Liver (tissue), 8 donors: ENCODE measurements at regions not wholly inside any gene's neighbourhood (a gene's known extent, or its start where the extent isn't known, plus 50 kb on each side); places are given as distances from the start of the nearest gene placed in this dataset.

ENCODE experiments used
- DNase-seq: peaks from one replicate; pipeline ENCODE4 v3.0.0-alpha.2; 2017; ENCODE audit warnings: low spot score
- H3K27ac ChIP-seq, 2 donors: one replicate each; pipeline ENCODE4 v1.7.0; 2013; ENCODE audit warnings: inconsistent platforms in 2 of 2, low read length in 2 of 2, control low read depth in 1 of 2, low read depth in 1 of 2, mild to moderate bottlenecking in 1 of 2
- H3K27me3 ChIP-seq, 4 donors: one replicate each; pipeline versions ENCODE4 v1.6.1 to v1.7.0; 2013; ENCODE audit warnings: low read length in 3 of 4, inconsistent platforms in 1 of 4, mild to moderate bottlenecking in 1 of 4, moderate library complexity in 1 of 4; ENCODE audit not compliant: control insufficient read depth in 4 of 4, insufficient read depth in 4 of 4
- H3K36me3 ChIP-seq, 4 donors: one replicate each; pipeline versions ENCODE4 v1.6.1 to v1.7.0; 2013; ENCODE audit warnings: low read length in 3 of 4, mild to moderate bottlenecking in 3 of 4, low read depth in 1 of 4, moderate library complexity in 1 of 4; ENCODE audit not compliant: control insufficient read depth in 4 of 4, insufficient read depth in 3 of 4
- H3K4me1 ChIP-seq, 4 donors: one replicate each; pipeline versions ENCODE4 v1.6.1 to v1.7.0; 2013; ENCODE audit warnings: low read length in 3 of 4, mild to moderate bottlenecking in 3 of 4, moderate library complexity in 1 of 4; ENCODE audit not compliant: control insufficient read depth in 4 of 4, insufficient read depth in 4 of 4
- H3K4me3 ChIP-seq, 3 donors: one replicate each; pipeline versions ENCODE4 v1.6.1 to v1.7.0; 2013; ENCODE audit warnings: low read length in 3 of 3, control low read depth in 1 of 3, low read depth in 1 of 3, mild to moderate bottlenecking in 1 of 3
- H3K9ac ChIP-seq, 2 donors: one replicate each; pipeline ENCODE4 v1.7.0; 2013; ENCODE audit warnings: low read length in 2 of 2, mild to moderate bottlenecking in 2 of 2, moderate library complexity in 2 of 2, control low read depth in 1 of 2, low read depth in 1 of 2
- H3K9me3 ChIP-seq, 4 donors: one replicate each; pipeline versions ENCODE4 v1.6.1 to v1.7.0; 2013; ENCODE audit warnings: low read length in 3 of 4; ENCODE audit not compliant: control insufficient read depth in 4 of 4
- EGR1 ChIP-seq, 2 donors: IDR thresholded peaks; 2 replicates each; pipeline ENCODE4 v1.6.1; 2016 to 2018; ENCODE audit warnings: antibody characterized with exemption in 2 of 2, low read depth in 2 of 2
- FOXA1 ChIP-seq: IDR thresholded peaks from 2 replicates; pipeline ENCODE4 v1.6.1; 2016; ENCODE audit warnings: antibody characterized with exemption
- FOXA2 ChIP-seq: IDR thresholded peaks from 2 replicates; pipeline ENCODE4 v1.6.1; 2016; ENCODE audit warnings: antibody characterized with exemption
- GABPA ChIP-seq, 2 donors: IDR thresholded peaks in 1 of 2; conservative IDR thresholded peaks in 1 of 2; 2 replicates each; pipeline ENCODE4 v1.6.1; 2016; ENCODE audit warnings: antibody characterized with exemption in 2 of 2, mild to moderate bottlenecking in 1 of 2, moderate library complexity in 1 of 2
- HNF4A ChIP-seq, 2 donors: conservative IDR thresholded peaks; 2 replicates each; pipeline ENCODE4 v1.6.1; 2016; ENCODE audit warnings: antibody characterized with exemption in 2 of 2, mild to moderate bottlenecking in 2 of 2
- HNF4G ChIP-seq: IDR thresholded peaks from 2 replicates; pipeline ENCODE4 v1.6.1; 2016; ENCODE audit warnings: antibody characterized with exemption
- JUND ChIP-seq, 2 donors: IDR thresholded peaks; 2 replicates each; pipeline ENCODE4 v1.6.1; 2016; ENCODE audit warnings: antibody characterized with exemption in 2 of 2
- NR2F2 ChIP-seq: IDR thresholded peaks from 2 replicates; pipeline ENCODE4 v1.6.1; 2016; ENCODE audit warnings: antibody characterized with exemption
- RAD21 ChIP-seq, 2 donors: IDR thresholded peaks; 2 replicates each; pipeline ENCODE4 v1.6.1; 2016; ENCODE audit warnings: antibody characterized with exemption in 2 of 2, mild to moderate bottlenecking in 2 of 2
- REST ChIP-seq: IDR thresholded peaks from 2 replicates; pipeline ENCODE4 v1.6.1; 2016; ENCODE audit warnings: antibody characterized with exemption, mild to moderate bottlenecking
- RXRA ChIP-seq, 2 donors: IDR thresholded peaks; 2 replicates each; pipeline ENCODE4 v1.6.1; 2017 to 2018; ENCODE audit warnings: antibody characterized with exemption in 2 of 2, mild to moderate bottlenecking in 1 of 2
- SP1 ChIP-seq: IDR thresholded peaks from 2 replicates; pipeline ENCODE4 v1.6.1; 2018; ENCODE audit warnings: antibody characterized with exemption, mild to moderate bottlenecking
- TAF1 ChIP-seq: conservative IDR thresholded peaks from 2 replicates; pipeline ENCODE4 v1.6.1; 2016; ENCODE audit warnings: antibody characterized with exemption, mild to moderate bottlenecking
- YY1 ChIP-seq: IDR thresholded peaks from 2 replicates; pipeline ENCODE4 v1.6.1; 2016; ENCODE audit warnings: antibody characterized with exemption, mild to moderate bottlenecking
- ZBTB33 ChIP-seq: IDR thresholded peaks from 2 replicates; pipeline ENCODE4 v1.6.1; 2016; ENCODE audit warnings: antibody characterized with exemption
- WGBS: extraction: QIAGEN DNeasy Blood & Tissue Kit; methylation state at CpG from one replicate; pipeline ENCODE4 v1.1.7; 2013; 5-methylcytosine and 5-hydroxymethylcytosine counted together
- TF ChIP-seq, protein P1 (sequence below): fragments of 150-350 bp; IDR thresholded peaks from 2 replicates; pipeline ENCODE4 v1.5.1; 2017; ENCODE audit warnings: improper control_type of control experiment, low read depth, low read length; ENCODE audit not compliant: missing input control
- TF ChIP-seq, protein P2 (sequence below): IDR thresholded peaks from 2 replicates; pipeline ENCODE4 v1.6.1; 2016; ENCODE audit warnings: antibody characterized with exemption
- TF ChIP-seq, protein P3 (sequence below): IDR thresholded peaks from 2 replicates; pipeline ENCODE4 v1.6.1; 2016; ENCODE audit warnings: antibody characterized with exemption
- donor health status: healthy.
- donor health status: healthy.
- donor health status: healthy.
- donor health status: healthy.
- donor health status: healthy.

GRCh38 chr21:19692231-19692630, 1288.6 kb upstream of the TMPRSS15 start:
- H3K27me3 ChIP-seq, result no peaks in the 10 kb centered on the region
- H3K9me3 ChIP-seq, result no peaks in the 10 kb centered on the region
- no peaks in the 10 kb centered on the region for H3K4me1 ChIP-seq
- TF ChIP-seq HNF4G (no peak), REST (no peak), FOXA2 (no peak), ZBTB33 (no peak), NR2F2 (no peak), FOXA1 (no peak), RXRA (IDR thresholded peaks at IDR 0.05) (no peak), GABPA (IDR thresholded peaks at IDR 0.05 in 1 of 2, conservative IDR thresholded peaks at IDR 0.05 in 1 of 2) (no peak), RAD21 (IDR thresholded peaks at IDR 0.05) (no peak), HNF4A (conservative IDR thresholded peaks at IDR 0.05) (no peak), JUND (IDR thresholded peaks at IDR 0.05) (no peak), YY1 (no peak), TAF1 (no peak), EGR1 (IDR thresholded peaks at IDR 0.05; ENCODE audit: low read depth in 2 of 2) (no peak), SP1 (no peak)
- TF ChIP-seq, protein P1, sequence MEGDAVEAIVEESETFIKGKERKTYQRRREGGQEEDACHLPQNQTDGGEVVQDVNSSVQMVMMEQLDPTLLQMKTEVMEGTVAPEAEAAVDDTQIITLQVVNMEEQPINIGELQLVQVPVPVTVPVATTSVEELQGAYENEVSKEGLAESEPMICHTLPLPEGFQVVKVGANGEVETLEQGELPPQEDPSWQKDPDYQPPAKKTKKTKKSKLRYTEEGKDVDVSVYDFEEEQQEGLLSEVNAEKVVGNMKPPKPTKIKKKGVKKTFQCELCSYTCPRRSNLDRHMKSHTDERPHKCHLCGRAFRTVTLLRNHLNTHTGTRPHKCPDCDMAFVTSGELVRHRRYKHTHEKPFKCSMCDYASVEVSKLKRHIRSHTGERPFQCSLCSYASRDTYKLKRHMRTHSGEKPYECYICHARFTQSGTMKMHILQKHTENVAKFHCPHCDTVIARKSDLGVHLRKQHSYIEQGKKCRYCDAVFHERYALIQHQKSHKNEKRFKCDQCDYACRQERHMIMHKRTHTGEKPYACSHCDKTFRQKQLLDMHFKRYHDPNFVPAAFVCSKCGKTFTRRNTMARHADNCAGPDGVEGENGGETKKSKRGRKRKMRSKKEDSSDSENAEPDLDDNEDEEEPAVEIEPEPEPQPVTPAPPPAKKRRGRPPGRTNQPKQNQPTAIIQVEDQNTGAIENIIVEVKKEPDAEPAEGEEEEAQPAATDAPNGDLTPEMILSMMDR, result no peak
- TF ChIP-seq, protein P2, sequence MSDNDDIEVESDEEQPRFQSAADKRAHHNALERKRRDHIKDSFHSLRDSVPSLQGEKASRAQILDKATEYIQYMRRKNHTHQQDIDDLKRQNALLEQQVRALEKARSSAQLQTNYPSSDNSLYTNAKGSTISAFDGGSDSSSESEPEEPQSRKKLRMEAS, result no peak
- TF ChIP-seq, protein P3, sequence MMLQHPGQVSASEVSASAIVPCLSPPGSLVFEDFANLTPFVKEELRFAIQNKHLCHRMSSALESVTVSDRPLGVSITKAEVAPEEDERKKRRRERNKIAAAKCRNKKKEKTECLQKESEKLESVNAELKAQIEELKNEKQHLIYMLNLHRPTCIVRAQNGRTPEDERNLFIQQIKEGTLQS, result no peak
- no peak for DNase-seq
- no peak overlapping the region for H3K9ac ChIP-seq
- no peaks in the 10 kb centered on the region for H3K36me3 ChIP-seq
- no peak overlapping the region for H3K27ac ChIP-seq
- H3K4me3 ChIP-seq, result no peak overlapping the region

GRCh38 chr21:19695796-19696195, 1292.2 kb upstream of the TMPRSS15 start:
- no peak for DNase-seq
- TF ChIP-seq, protein P3, result no peak
- TF ChIP-seq SP1, result no peak
- no peak for TF ChIP-seq REST
- TF ChIP-seq ZBTB33, result no peak
- WGBS, result 69% methylated on average over 1 of the region's 1 CpG
- Histone ChIP-seq H3K27me3 (no peaks in the 10 kb centered on the region), H3K9ac (no peak overlapping the region), H3K4me1 (peaks cover 0 to 6% (median 0%) of the 10 kb centered on the region in 4 donors), H3K36me3 (no peaks in the 10 kb centered on the region), H3K9me3 (no peaks in the 10 kb centered on the region), H3K27ac (no peak overlapping the region), H3K4me3 (no peak overlapping the region)
